GM19395 (cell line): ENCODE measurements at regions not wholly inside any gene's neighbourhood (a gene's known extent, or its start where the extent isn't known, plus 50 kb on each side); places are given as distances from the start of the nearest gene placed in this dataset.
"Not testable (repeated sequence)": the region's sequence is repeated elsewhere in the genome, so short reads cannot be mapped to it uniquely, and the experiment has no call there.

Experiments
- ATAC-seq: cut with Tn5 transposase; IDR thresholded peaks from one replicate; pipeline ENCODE4 v1.9.1; 2021; ENCODE audit warnings: mild to moderate bottlenecking, moderate library complexity; ENCODE audit not compliant: unreplicated experiment

DNA sequence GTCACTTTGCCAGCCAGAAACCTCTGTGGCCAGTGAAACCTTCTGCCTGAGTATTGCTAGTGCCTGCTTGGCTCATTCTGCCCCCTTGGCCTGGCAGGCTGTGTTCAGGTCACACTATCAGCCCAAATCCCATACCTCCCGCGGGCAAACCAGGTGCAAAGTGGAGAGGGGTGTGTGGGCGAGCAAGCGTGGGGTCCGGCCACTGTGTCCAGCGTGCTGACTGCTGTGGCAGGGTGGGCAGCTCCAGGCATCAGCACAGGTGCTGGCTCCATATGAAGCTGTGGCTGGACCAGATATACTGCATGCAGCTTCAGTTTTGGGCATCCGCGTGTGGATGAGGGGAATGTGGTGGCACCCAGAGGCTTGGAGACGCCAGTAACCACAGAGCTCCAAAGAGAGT, 576.5 kb upstream of the EDIL3 start:
- no peak for ATAC-seq

DNA sequence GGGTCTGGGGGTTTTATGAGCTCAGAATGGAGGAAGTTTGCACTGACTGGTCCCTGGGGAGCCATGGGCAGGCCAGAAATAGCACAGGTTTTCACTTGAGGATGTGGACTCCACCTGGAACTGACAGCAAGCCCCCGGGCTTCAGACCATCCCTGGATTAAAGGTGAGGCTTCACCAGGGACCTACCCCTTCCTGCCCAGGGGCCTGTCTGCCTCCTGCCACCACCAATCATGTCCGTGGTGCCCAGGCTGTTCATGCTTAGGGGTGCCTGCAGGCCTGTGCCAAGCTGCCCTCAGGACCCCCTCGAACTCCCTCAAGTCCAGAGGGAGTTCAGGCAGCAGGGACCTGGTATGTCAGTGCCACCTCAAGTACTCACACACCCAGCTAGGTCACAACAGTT, 577.2 kb upstream of the EDIL3 start:
- no peak for ATAC-seq

DNA sequence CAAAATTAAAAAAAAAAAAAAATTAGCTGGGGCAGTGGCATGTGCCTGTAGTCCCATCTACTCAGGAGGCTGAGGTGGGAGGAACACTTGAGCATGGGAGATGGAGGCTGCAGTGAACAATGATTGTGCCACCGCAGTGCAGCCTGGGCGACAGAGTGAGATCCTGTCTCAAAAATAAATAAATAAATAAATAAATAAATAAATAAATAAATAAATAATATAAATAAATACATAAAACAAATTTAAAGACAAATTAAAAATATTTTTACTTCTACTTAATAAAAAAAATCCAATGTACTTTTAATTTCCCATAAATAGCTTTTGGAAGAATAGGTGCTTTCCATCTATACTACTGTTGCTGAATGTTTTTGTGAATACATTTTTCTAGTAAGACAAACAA, 598.4 kb upstream of the EDIL3 start:
- ATAC-seq: no peak

DNA sequence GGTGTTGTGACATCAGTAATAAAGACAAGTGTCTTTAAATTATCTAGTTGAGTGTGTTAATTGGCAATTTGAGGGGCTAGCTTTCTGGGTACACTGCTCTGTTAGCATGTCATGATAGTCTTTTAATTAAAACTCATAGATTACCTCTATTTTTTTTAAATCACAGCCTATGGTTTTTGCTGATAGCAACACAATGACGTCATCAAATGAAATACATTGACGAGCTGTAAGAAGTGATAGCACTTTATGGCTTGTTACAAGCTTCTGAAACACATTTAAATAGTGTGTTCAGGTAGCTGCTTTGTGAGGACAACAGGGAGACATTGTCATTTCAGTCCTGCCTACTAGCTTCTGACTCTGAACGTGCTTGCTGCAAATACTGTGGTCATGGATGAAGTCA, 600.5 kb upstream of the EDIL3 start:
- no peak for ATAC-seq

DNA sequence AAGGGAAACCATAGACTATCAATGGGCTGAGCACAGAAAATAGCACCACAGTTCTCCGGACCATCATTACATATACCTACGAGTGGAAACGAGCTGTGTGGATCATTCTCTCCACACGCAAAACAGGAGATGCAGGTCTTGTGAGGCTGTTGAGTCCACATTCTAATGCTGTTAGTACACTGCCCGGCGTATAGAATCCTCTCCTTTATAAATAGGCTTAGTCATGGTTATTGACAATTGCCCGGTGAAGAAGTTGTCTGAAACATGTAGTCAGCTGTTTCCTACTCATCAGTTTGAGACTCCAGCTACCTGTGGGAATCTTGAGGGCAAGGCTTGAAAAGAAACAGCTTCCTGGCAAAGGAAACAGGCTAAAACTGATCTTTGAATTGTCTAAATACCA, 602.0 kb upstream of the EDIL3 start:
- no peak for ATAC-seq

DNA sequence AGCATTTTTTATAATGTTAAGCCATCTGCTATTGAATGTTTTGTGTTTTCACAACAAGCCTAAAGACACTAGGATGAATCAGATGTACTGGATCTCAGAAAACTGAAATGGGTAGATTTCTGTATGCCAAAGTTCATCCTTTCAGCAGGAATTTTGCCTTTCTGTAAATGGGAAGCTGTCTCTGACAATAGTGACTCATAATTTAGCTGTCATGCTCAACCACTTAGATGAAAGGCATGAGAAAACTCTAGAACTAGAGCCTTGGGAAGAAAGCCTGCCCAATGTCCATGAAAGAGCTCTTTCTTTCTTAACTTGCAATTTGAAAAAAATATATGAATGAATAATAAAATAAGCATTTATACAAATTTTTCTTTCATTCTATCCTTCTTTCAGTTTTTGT, 616.0 kb upstream of the EDIL3 start:
- ATAC-seq: no peak

DNA sequence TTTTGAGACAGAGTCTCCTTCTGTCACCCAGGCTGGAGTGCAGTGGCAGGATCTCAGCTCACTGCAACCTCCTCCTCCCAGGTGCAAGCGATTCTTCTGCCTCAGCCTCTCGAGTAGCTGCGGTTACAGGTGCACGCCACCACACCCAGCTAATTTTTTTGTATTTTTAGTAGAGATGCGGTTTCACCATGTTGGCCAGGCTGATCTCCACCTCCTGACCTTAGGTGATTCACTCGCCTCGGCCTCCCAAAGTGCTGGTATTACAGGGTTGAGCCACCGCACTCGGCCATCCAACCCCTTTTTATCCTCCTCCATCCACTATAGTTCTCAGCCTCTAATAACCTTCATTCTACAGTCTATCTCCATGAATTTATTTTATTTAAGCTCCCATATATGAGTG, 617.3 kb upstream of the EDIL3 start:
- ATAC-seq: not testable (repeated sequence)

DNA sequence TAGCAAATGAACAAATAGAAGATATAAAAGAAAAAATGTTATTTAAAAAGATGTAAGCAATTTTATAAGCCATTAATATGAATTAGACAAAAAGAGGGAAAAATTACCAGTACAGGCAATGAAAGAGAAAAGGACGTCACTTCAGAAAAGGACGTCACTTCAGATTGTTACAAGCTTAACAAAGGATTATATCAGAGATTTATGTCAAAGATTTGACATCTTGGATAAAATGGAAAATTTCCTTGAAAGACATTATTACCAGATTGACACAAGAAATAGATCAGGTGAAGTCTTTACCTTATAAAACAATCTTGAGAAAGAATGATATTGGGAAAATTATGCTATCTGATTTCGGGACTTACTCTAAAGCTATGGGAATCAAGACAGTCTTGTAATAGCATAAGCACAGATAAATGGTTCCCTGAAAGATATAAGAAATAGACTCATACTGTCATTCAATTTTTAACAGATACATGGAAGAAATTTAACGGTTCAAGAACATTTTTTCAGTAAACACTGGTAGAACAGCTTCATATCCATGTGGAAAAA, 625.4 kb upstream of the EDIL3 start:
- ATAC-seq: no peak

DNA sequence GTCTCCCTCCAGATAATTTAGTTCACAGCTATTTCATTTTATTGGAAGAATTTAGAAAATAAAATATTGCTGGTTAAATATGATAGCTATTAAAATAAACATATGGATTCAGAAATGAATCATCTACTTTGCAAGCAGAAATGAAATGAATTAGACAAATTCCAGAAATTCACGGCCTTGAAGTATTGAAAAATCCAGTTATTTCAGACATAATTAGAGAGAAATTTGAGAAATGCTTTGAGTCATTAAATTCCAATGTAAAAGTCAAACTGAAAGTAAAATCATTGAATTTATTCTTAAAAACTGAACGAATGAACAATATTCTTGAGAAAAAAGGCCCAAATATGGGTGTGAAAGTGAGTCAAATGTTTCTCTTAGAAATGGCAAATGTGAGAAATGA, 632.6 kb upstream of the EDIL3 start:
- no peak for ATAC-seq

DNA sequence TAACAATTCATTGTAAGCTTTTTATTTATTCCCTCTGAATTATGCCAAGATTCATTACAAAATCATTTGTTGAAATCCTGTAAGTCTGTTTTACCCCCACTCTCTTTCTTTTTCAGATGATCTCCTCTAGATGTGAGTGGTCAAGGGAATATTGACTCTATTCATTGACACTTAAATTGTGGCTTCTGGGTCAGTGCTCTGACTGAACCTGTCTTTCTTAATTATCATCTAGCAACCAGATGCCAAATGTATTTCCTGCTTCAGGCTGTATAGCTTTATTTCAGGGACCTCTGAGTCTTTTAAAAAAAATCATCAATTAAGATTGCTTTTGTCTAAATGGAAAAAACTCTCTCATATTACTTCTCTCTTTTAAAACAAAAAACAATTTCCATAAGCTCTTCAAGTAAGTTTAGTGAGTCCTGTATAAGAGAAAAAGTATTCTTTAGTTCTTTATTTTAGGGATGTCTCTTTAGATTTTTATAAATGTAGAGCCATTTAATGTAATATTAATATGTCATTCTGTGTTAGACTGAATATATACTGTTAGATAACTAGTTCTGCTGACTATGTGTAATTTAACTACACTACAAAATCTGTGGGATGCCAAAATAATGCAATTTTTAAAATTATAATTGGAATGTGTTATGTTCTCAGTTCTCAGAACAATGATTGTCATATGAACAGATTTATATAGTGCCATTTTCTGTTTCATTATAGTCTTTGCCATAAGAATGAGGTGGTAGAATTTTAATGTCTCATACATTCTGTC, 645.8 kb upstream of the EDIL3 start:
- no peak for ATAC-seq

DNA sequence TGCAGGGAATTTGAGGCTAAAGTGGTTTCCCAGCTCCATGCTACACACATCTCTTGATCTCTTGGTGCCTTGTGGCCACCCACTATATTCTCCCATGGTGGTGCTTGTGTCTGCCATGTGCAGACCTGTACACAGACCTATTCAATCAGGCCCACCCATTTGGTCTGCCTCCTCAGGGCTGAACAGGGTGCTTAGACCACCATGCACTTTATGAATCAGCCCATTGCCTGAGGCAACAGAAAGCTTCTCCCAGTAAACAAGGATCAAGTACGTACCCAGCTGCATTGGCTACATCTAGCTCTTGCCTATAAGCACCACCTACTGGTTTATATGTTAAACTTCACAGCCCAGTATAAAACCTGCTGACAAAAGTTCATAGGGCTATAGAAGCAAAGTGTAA, 664.3 kb upstream of the EDIL3 start:
- ATAC-seq: no peak

DNA sequence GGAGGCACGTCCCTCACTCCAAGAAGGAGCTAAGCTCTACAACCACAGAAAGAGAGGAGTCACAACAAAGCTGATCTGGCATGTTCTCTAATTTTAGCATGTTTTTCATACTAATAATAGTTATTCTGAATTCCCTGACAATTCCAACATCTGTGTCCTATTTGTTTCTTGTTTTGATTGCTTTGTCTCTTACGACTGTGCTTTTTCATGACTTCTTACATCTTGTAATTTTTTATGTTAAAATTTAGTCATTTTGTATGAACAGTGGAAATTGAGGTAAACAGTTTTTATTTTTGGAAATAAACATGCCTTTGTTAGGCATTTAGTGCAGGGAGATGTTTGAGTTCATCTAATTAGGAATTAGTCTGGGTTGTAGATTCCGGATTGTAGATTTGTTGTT, 668.1 kb upstream of the EDIL3 start:
- ATAC-seq: no peak

DNA sequence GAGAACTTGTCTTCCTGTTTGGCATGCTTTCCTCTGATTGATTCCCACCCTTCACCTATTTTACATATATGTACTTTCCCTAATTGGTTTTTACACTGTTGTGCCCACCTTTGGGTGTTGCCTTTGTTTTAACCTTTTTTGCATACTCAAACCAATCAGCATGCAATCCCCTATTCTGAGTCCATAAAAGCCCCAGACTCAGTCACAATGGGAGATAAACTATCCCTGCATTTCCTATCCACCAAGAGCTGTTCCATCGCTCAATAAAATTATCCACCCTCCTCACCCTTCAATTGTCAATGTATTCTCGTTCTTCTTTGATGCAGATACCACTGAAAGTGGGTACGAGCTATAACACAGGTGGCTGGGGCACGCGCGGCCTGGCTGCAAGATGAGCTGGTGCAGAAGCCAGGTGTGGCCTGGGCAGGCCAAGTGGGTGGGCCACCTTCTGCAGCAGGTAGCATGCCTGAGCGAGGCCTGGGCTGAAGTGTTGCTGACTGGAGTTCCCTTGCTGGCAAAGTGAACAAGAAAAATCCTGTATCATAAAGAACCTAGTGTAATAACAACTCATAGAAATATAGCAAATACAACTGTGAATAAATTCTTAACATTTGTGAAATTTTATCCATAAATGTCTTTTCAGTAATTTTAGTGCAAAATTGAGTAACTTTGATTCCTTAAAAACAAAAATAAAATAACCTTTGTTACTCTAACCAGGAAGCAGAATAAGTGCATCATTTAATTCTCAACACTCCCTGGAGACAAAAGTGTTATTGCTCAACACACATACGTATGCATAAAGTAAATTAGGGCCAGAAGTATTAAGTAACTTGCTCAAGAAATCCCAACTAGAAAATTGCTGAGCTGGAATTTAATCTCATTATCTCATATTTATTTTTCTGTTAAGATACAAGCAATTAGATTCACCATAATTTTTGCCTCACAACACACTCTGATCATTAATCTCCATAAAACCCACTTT, 685.3 kb upstream of the EDIL3 start:
- no peak for ATAC-seq

DNA sequence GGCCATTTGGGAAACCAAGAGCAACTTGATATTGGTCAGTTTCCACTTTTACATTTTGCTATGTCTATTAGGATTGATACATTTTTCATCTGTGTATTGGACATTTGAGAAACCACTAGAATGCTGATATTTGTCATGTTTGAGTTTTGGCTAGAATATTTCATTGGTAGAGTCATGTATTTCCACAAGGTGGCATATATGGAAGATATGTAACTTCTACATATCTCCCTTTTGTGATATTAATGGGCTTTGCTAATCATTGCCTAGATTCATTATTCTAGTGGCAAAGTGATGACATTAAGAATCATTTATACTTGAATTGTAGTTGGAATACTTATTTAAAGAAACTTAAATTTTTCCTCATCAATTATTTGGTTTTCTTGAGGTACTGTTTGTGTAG, 692.9 kb upstream of the EDIL3 start:
- no peak for ATAC-seq

DNA sequence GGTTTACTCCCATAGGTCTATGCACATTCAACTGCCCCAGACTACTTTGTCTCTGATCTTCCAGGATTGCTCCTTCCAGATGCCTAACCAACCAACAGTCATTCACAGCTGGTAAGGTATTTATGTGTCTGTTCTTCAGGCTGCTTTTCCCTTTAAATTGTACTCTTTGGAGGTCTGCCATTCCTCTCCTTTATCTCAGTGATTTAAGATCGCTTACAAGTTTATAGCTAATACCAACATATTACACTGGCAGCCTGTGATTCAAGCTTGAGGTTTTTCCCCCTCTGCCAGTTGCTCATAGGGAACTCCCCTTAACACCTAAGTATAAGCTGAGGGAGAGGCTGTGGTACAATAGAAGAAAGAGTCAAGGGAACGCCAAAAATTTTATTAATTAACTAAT, 711.7 kb upstream of the EDIL3 start:
- ATAC-seq: no peak

DNA sequence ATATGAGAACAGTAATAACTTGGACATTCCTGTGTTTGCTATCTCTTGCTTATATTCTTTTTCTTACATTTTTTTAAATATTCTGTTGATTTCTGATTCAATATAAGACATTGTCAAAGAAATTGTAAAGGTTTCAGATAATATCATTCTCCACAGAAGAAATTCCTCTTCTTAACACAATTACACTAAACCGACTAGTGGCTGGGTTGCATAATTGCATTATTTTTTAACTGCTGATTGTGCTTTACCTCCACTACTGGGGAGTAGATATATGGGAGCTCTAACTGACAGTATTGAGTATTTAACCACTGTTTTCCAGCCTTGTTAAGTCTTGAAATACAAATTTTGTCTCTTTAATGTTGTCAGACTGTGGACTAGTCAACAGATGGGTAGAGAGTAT, 723.8 kb upstream of the EDIL3 start:
- no peak for ATAC-seq

DNA sequence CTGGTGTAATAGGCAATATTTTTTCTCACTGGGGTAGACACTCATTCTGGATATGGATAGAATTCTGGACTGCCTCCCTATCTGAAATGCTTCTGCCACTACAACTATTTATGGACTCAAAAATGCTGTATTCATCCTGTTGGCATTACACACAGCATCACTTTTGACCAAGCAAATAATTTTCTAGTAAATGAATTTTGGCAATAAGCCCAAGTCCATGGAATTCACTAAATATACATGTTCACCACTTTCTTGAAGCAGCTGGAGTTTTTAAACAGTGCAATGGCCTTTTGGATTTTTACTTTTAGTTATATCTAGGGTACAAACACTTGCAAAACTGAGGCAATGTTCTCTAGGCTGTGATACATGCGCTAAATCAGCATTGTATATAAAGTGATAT, 724.9 kb upstream of the EDIL3 start:
- ATAC-seq: no peak

DNA sequence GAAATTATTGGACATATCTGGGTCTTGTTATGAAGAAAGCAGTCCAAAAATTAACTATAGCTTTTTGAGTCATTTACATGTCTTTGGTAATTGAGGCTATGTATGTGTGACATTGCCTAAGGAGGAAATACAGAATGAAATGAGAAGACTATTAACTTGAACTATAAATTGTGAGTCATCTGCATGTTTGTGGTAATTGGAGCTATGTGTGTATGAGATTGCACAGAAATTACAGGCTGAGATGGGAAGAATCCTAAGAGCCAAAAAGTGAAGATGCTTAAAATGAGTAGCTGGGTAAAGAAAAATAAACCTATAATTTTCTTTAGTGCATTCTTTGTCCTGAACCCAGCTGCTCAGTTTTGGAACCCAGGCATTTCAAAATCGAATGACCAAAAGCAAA, 747.6 kb upstream of the EDIL3 start:
- ATAC-seq: no peak

DNA sequence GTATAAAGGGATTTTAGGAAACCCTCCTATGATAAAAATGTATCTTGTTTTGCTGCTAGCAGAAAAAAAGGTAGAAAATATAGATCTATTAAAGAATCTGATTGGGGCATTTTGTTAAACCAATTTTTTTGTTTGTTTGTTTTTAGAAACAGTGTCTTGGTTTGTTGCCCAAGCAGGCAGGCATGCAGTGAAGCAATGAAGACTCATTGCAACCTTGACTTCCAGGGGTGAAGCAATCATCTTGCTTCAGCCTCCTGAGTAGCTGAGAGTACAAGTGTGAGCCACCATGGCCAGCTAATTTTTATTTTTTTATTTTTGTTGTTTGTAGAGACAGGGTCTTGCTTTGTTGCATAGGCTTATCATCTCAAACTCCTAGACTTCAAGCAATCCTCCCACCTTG, 755.8 kb upstream of the EDIL3 start:
- ATAC-seq: no peak

DNA sequence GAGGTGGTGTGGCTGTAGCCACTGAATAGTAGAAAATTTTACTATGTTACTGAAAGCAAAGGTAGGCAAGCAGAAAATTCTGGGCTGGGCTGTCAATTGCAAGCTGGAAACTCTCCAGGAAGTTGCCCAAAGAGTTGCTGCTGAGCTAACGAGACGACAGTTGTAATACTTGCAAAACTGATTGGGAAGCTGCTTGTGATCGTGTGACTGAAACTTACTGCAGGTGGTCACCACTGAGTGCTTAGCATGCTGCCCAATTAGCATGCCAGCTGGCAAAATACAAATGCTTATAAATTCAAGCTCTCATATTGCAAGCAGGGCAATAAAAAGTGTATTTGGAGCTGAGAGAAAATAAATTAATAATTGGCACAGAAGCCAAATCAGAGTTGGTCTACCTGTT, 758.5 kb upstream of the EDIL3 start:
- ATAC-seq: no peak

DNA sequence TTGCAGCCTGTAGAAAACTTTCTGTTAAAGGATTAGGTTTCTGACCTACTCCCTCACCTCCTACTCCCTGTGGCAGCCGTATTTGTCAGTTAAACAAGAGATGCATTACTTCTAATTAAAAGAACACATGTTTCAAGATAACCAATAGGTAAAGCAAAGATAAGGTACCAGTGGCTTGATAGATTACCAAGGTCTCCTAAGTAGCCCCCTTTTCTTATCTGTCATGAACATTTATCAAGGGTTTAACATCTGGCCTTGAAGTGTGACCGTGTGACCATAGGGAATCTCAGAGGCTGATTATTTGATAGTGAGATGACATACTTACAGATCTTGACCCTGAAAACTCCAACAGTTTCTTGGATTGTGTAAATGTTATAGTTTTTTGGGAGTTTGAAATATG, 764.0 kb upstream of the EDIL3 start:
- ATAC-seq: no peak

DNA sequence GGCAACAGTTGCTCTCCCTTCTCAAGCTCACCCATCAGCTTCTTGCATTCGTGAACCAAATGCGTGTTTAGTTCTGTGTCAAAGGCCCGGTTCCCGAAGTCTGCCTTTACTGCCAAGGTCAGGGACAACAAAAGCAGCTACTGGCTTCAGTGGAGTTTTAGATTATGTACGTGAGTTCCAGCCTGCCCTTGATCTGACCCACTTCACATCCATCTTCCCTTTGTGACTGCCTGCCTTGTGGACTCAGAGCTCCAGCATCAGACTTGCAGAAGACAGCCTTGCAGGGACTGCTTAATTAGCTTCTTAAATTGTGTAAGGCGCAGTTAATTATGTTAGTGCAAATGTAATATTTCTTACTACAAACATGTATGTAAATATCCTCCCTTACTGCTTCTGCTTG, 774.7 kb upstream of the EDIL3 start:
- no peak for ATAC-seq
